Activated T-cell treated with anti-CD3 and anti-CD28 coated beads, Interleukin-2, amount 50 U/mL, for 48 hours (primary cell): ENCODE measurements at regions not wholly inside any gene's neighbourhood (a gene's known extent, or its start where the extent isn't known, plus 50 kb on each side); places are given as distances from the start of the nearest gene placed in this dataset.

ENCODE experiments used
- DNase-seq, 2 experiments: peaks; one replicate each; pipeline ENCODE4 v3.0.0-alpha.2; 2020

DNA sequence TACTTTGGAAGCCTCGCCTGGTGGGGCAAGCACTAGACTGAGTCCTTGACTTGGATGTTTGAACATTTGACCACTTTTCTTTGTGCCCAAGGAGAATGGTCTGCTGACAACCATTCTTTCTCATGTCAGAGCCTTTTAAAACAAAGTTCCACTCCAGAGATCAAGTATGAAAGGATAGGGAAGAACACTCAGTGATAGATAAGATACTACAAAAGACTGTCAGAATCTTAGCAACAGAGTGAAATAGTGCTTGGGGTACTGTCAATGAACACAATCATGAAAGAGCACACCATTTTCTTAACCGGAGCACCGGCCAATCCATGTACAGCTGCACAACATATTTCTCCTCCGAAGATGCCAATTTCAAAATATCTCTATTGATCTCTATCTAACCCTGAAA, 82.8 kb upstream of the ADO start:
- no peak for DNase-seq

DNA sequence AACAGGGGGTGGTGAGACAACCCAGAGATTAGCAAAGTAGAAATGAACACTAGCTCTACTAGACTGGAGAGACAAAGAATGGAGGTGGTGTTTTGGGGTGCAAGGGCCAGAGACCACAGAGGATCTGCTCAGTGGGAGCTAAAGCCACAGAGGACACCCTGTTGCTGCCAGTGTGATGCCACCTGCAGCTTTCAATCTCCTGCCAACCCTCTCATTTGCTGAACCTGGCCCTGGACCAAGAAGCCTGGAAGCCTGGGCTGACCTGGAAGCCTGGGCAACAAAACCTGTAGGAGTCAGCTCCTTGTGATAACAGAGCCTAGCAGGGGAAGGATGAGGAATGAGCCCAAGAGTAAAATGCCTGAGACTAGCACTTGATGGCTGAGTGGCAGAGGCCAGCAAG, 81.1 kb upstream of the ADO start:
- DNase-seq, result no peak

DNA sequence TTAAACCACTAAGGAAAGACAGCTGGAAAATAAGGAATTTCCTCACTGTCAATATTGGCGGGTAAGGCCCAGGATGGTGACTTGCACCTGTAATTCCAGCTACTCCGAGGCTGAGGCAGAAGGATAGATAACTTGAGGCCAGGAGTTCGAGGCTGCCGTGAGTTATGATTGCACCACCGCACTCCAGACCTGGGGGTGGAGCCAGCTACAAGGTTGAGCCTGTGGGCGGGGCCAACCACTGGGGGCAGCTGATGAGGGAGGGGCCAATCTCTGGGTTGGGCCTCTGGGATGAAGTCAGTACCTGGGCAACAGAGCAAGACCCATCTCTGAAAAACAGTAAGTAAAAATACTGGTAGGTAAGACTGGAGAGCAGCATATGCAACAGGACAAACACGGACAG, 80.1 kb upstream of the ADO start:
- peak; percentile 51 to 52 for DNase-seq

DNA sequence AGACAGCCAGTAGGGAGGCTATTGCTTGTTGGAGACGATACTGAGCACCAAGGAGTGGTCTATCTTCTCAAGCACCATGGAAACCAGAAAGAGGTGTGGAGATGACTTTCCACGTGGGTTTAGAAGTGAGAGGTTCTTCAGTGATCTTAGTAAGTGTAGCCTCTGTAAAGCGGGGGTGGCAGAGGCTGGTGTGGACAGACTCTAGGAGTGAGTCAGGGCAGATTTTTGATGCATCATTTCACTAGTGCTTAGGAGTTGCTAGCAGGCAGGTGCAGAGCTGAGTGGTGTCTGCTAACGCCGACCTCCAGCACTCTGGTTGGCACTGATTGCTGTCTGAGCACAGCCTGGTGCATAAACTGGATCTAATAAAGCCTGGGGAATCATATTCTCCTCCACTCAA, 78.4 kb upstream of the ADO start:
- peak; percentile 77 to 82 for DNase-seq

DNA sequence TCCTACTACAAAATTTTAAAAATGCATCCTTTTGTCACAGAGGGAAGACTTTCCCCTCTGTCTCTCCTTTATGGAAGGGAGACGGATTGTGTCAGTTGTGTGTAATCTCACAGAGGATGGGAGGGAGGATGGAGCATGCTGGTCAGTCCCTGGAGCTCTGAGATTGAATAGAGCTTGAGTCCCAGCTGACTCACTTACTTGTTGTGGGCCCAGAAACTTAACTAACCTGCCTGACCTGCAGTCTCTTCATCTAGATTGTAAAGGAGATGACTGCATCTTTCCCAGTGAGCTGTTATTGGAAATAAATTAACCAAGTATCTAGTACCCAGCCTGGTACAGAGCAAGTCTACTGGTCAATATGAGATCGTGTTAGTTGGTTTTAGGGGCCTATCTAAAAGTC, 77.9 kb upstream of the ADO start:
- DNase-seq, result no peak

DNA sequence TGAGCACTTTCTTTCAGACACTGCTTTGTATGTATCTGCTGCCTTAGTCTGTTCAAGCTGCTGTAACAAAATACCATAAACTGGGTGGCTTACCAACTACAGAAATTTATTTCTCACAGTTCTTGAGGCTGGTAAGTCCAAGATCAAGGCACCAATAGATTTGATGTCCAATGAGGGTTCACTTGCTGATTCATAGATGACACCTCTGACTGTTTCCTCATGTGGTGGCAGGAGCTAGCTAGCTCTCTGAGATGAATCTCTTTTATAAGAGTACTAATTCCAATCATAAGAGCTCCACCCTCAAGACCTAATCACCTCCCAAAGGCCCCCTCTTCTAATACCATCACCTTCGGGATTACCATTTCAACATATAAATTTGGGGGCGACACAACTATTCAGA, 76.6 kb upstream of the ADO start:
- DNase-seq, result no peak

DNA sequence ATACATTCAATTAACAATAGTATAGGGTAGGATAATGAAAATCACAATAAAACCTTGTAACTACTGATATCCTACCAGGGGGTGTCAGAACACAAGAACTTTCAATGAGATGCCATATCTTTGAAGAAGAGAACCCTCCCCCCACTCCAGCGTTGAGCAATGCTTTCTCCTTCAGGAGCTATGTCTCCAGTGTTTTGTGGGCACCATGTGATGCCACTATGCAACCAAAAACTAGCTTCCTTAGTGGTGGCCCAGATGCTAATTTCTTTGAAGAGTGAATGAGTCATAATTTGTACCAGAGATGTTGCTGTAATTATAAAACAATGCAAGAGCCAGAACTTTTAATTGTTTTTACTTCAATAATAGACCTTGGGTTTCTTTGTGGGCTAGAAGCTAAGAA, 76.0 kb upstream of the ADO start:
- DNase-seq, result no peak

DNA sequence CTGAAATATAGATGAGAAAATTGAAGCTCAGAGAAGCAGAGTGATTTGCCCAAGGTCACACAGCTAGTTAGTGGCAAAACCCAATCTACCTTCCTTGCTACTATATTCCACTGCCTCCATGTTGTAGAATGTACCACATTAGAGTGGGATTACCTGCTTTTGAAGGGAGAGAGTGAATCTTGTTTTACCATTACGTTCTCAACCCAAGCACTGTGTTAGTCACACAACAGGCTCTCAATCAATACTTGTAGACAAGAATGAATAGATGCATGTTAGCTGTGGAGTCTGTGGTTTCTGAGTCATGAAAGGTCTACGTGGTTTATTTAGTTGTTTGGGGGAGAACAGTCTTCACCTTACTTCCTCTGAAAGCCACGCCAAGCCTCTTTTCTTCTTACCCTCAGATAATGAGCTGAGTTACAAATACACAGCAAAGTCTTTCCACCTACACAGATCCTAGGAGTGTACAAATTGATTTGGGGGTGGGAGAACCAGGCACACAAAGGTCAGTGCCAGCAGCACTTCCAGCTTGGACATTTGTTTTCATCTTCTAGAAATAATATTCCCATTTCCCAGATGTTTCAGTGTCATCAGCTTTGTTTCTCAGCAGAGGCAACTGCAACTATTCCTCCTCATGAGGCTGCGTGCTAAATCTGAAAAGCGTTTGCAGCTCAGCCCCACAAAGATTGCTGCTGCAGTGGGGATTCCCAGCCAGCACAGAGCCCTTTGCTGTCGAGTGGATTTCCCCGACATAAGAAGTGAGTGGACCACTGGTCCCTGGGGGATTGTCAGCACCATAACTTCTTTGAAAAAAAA, 71.5 kb upstream of the ADO start:
- peak; percentile 65 to 71 for DNase-seq

DNA sequence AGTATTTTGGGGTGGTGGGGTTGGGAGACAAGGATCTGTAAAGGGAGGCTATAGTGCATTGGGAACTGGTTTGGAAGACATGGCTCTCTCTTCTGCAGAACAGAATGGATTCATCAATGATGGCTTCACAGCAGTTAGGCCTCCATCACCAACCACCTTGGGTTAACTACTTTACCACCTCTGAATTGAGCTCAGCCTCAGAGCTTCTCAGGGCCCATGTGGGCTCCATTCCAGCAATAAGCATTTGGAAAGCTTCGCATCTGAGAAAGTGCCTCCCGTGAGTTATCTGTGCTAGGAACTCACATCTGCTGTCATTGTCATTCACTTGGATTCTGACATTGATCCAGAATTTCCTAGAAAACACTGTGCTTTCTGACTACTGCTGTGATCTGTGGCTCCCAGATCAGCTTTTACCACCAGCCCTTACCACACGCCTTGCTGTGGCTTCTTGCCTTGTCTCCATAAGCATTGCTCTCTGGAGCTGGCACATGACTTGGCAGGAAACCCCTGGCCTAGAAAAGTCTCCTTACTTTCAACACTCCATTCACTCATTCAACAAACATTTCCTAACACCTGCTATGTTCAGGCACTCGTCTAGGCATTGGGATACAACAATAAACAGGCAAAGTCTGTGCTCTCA, 70.7 kb upstream of the ADO start:
- DNase-seq, result peak; percentile 36 to 40

DNA sequence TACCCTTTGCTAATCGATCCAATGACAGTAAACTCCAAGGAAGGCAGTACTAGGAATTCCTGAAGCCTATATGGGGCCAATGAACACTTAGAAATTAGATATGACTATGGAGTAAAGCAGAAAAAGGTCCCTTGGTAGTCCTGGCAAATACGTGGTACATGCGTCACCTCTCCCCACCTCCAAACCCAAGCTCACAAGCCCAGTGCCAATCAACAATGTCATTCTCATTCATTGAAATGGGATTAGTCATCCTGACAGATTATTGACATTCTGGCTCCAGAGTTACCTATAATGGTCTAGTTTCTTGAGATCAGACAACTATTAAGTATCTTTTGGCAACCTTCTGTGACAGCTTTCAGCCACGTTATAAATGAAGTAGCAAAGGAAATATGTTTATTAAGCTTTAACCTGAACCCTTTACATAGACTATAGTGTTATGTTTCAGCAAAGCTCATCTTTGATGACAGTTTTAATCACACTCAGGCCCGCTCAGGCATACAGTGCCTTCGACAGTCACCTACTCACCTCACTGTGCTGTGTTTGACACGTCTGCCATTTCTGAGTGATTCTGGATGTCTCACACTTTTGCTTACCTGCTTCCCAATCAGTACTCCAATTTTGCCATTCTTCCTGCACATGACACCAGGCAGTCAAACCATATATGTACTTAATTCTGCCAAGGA, 69.6 kb upstream of the ADO start:
- no peak for DNase-seq

DNA sequence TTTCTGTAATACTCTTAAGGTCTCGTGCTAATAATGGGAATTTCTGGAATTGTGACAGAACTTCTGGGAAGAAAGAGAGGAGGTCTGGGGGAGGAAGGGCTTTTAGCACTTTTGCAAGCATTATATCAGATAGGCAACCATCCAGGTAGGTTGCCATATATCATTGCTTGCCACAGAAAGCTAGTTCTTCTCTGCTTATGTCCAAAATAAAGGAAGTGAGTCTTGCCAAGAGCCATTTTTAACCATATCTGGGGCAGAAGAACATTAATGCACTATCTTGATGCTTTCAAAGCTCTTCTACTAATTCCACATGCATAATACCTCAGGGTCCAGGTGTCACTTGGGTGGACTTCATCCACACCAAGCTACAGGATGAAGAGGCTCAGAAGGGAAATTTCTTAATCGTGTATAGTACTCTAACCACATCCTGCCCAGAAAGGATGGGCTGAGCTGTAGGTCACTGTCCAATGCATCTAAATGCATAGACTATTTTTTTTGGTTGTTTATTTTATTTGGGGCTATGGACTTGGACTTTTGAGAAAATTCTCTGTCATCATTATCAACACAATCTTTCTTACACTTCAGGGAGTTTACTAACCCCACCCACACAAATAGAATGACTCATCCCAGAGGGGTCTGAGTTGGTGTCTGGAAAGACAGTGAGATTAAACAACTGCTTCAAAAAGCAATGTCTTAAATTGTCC, 68.9 kb upstream of the ADO start:
- DNase-seq, result no peak

DNA sequence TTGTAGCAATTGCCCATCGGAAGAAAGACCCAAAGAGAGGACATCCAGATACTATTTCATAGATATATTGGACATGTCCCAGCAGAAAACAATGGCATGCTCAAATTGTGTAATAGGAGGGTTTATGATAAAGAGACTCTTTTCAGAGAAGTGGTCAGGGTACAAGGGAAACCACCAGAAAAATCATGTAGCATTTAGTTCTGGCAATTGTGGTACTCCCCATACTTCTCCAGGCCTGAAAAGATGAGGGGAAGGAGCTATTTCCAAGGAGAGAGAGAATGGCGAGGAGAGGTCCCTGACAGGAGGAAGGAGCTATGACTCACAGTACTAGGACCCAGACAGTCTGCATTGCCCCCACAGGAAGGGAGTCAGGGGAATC, 68.4 kb upstream of the ADO start:
- no peak for DNase-seq

DNA sequence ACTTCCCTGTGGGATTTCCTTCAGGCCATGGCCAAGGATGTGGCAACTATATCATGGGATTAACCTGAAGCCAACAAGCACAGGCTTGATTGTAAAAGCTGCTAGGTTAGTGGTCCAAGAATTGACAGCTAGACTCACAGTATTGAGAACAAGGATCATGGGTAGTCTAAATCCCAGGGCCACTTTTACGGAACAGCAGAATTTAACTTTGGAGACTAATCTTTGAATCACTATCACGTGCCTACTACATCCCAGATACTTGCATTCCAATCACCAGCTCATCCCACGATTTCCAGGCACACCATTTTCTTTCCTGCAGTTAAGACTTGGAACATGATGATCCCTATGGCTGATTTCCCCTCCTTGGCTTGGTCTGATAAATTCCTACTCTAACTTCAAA, 65.6 kb upstream of the ADO start:
- DNase-seq, result no peak

DNA sequence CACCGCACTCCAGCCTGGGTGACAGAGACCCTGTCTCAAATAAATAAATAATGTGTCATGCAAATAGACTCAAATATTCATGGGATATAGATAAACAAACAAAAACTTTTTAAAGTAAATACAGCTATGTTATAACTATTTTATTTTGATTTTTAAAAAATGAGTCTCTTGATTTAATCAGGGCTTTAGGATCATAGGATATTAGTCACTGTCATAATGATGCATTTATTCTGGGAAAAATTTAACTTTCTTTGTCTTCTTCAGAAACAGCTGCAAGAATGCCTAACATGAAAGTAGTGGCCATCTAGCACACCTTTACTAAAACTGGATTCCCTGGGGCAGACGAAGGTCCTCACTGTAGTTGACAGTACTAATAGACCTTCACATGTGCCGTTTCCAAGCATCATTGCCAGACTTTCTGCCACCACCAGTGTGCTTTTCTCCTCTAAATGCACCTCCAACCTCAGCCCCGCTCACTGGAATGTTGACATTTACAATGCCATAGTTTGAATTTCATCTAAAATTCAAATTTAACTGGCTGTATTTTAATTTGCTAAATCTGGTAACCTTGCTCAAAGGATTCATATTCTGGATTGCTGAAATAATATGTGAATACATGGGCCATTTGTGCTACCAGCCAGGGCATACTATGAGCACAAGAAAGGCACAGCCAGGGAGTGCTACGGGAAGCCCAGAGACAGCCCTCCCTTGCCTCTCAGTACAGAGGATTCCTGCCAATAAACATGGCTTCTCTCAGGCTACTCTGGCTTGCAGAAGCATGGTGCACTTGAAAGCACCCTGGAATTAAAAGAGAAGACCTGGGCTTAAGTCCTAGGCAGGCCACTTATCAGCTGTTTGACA, 63.4 kb upstream of the ADO start:
- DNase-seq, result no peak

DNA sequence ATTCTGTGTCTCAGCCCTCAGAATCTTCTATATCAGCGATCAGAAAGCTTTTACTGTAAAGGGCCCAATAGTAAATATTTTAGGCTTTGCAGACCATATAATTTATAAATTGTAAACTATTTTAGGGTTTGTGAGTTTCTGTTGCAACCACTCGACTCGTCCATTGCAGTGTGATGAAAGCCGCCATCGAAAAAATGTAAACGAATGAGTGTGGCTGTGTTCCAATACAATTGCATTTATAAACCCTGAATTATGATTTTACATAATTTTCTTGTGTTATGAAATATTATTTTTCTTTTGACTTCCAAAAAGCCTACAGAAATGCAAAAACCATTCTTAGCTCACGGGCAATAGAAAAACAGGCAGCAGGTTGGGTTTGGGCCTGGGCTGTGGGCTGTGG, 62.5 kb upstream of the ADO start:
- no peak for DNase-seq

DNA sequence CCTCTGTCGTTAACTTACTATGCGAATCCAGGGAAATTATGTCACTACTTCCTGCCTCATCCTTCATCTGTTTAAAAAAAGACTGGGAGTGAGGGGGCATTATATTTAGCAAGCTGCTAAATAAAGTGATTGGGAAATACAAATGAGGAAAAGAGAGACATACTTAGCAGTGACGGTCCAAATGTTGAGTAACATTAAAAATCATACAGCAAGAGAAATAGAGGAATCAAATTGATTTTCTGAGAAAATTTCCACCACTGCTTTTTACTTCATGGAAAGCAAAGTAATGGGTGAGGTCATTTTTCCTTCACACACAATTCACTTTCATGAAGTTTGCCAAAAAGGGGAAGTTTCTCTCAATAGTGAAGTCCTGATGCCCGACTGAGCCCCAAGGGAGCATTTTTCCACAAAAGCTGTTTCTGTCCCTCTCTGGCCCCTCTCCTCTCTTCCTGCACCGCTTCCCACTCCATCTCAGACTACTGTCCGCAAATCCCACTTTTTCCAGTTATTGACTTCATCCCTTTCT, 61.9 kb upstream of the ADO start:
- DNase-seq, result no peak

DNA sequence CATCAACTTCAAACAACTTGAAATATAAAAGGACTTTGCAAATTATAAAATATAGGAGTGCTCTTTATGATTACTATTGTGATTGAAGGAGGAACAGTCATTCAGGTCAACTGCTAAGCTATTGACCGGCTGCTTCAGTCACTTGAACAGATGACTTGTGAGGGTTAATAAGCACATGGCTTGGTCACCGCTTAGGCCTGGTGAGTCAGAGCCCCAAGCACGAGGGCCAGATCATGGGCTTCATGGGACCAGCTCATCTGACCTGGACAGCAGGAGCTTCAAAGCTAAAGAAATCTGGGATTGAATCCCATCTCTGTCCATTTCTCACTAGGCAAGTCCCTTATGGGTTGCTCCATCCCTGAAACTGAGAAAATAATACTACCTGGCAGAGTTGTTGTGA, 60.4 kb upstream of the ADO start:
- no peak for DNase-seq

DNA sequence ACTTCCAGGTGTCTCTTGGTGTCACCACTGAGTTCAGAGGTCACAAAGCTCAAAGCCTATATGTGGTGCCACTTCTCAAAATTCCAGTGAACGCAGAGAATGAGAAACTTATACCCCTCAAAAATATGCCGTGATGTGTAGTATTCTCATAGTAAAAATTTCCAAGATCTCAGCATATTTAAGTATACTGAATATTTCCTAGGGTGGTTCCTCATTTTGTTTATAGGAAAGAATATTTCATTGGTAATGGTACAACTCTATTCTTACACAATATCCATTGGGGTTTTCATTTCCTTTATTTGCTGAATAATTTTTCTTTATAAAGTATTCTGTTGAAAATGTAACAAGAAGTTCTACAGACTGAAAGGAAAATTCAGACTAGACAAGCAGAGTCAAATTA, 58.9 kb upstream of the ADO start:
- no peak for DNase-seq

DNA sequence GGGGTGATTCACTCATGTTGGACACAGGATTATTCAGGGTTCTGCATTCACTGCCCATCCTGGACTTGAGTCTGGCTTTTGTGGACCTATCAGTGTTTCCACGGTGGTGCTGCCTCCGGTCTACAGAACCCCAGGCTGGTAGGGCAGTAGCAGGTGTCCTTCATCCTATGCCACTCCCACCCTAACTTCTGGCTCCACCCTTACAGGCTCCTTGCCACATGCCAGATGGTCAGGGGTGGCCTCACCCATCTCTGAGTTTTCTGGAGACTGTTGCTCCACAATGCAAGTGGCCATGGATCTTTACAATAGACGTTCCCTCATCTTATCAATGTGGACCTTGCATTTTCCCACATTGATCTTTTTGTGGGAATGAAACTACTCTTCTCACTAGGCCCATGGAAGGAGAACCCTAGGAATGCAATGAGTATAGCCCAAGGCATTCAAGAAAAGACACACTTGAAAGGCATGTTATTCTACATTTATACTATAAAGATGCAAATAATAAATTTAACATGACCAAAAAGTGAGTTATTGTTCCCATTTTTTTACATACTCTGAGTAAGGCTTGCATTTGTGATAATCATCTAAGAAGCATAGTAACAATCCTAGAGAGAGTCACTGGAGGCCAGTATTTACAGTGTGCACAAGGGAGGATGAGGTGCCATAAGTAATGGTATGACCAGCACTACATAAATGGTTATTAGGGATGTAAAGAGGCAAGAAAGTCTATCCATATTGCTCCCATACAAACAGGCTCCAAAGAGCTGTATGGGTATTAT, 57.4 kb upstream of the ADO start:
- DNase-seq, result no peak

DNA sequence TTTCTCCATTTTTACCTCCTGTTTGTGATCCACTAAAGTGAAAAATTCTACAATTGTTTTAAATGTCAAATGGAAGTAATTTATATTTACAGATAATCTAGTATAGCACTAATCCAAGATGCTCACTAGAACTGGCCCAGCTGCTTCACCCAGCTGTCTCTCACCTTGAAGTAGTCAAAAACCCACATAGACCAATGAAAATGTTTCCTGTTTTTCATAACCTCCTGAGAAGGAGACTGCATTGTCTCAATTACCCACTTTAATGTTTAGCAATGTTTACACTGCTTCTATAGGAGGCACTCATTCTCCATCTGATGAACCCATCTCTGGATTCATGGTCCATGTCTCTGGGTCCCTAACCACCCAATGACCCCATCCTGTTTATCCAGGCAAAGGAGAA, 56.1 kb upstream of the ADO start:
- DNase-seq, result no peak

DNA sequence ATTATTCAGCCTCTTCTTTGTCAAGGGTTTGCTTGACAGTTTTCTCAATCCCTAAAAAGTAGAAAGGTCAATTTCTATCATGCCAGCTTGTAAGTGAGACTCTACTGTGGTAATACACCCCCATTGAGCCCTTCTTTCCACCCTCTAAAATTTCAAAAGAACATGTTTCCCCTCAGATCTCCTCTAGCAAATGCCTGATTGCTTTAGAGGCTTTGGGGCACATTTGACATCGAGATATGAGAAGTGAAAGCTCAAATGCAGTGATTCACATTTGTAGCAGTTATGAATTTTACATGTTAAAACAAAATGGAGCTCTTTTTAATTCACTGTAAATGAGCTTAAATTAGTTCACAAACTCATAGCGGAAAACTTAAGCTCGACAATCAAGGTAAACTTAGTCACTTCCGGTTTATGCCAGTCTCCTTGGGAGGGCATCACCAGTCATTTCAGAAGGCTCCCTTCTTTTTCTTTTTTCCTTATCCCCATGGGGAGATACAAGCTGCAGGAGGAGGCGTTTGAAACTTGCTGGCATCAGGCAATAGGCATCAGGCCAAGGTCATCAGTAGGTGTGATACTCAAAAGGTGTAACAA, 55.3 kb upstream of the ADO start:
- peak in 1 of 2 experiments; percentile 39 for DNase-seq
